Peyer's patch (tissue), 4 donors: ENCODE measurements at regions not wholly inside any gene's neighbourhood (a gene's known extent, or its start where the extent isn't known, plus 50 kb on each side); places are given as distances from the start of the nearest gene placed in this dataset.

ENCODE experiments used
- DNase-seq, 3 donors: peaks; one replicate each; pipeline ENCODE4 v3.0.0-alpha.2; 2017 to 2019
- H3K27ac ChIP-seq, 4 donors: fragments of 200-600 bp; sonication (generic); one replicate each; pipeline ENCODE4 v1.5.1; 2016 to 2019
- H3K27me3 ChIP-seq, 2 donors: fragments of 200-600 bp; sonication (generic); one replicate each; pipeline ENCODE4 v1.5.1; 2019
- H3K36me3 ChIP-seq, 3 donors: fragments of 200-600 bp; sonication (generic); one replicate each; pipeline ENCODE4 v1.5.1; 2016 to 2019
- H3K4me1 ChIP-seq, 4 donors: fragments of 200-600 bp; sonication (generic); one replicate each; pipeline ENCODE4 v1.5.1; 2016 to 2019
- H3K4me3 ChIP-seq, 4 donors: fragments of 200-600 bp; sonication (generic); 1 replicate in 3 of 4; 2 replicates in 1 of 4; pipeline ENCODE4 v1.5.1; 2016 to 2019; ENCODE audit warnings: mild to moderate bottlenecking in 1 of 4
- H3K9me3 ChIP-seq, 4 donors: fragments of 200-600 bp; sonication (generic); one replicate each; pipeline ENCODE4 v1.5.1; 2016 to 2019; ENCODE audit warnings: mild to moderate bottlenecking in 1 of 4
- CTCF ChIP-seq, 6 experiments: fragments of 450-650 bp in 4 of 6; fragments of 200-600 bp in 2 of 6; sonication (generic) in 1 of 6; IDR thresholded peaks; one replicate each; pipeline ENCODE4 v1.5.1; 2017 to 2019; ENCODE audit warnings: antibody characterized with exemption in 6 of 6, mild to moderate bottlenecking in 3 of 6, moderate library complexity in 1 of 6
- POLR2A ChIP-seq, 2 donors: fragments of 450-650 bp; IDR thresholded peaks; one replicate each; pipeline ENCODE4 v1.5.1; 2017; ENCODE audit warnings: antibody characterized with exemption in 2 of 2, mild to moderate bottlenecking in 2 of 2, moderate library complexity in 2 of 2

DNA sequence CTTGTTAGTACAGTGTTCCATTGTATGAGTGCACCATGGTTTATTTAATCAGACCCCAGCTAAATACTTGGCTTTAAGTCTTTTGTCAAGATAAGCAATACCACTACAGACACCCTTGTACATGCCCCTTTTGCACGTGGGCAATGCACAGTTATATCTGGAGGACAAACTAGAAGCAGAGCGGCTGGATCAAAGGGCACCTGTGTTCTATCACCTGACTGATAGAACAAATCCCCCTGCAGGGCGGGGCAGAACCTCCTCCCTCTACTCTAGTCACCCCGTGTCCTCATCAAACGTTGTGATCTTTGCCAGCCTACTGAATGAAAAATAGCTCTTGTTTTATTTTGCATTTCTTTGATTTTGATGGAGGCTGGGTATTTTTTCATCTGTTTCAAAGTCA lies 314.9 kb downstream of the TLE3 start:
- Histone ChIP-seq H3K27ac (no peak overlapping the region), H3K4me3 (no peak overlapping the region), H3K4me1 (no peaks in the 10 kb centered on the region), H3K36me3 (no peaks in the 10 kb centered on the region), H3K9me3 (no peaks in the 10 kb centered on the region), H3K27me3 (no peaks in the 10 kb centered on the region)
- no peak for TF ChIP-seq POLR2A (IDR thresholded peaks at IDR 0.05)
- TF ChIP-seq CTCF (IDR thresholded peaks at IDR 0.05): no peak
- no peak for DNase-seq

GRCh38 chr15:69783211-69783610 lies 314.5 kb downstream of the TLE3 start:
- Histone ChIP-seq H3K27ac (no peak overlapping the region), H3K27me3 (no peaks in the 10 kb centered on the region), H3K36me3 (no peaks in the 10 kb centered on the region), H3K4me3 (no peak overlapping the region), H3K4me1 (no peaks in the 10 kb centered on the region), H3K9me3 (no peaks in the 10 kb centered on the region)
- TF ChIP-seq POLR2A (IDR thresholded peaks at IDR 0.05) (no peak), CTCF (IDR thresholded peaks at IDR 0.05) (no peak)
- DNase-seq: no peak

DNA sequence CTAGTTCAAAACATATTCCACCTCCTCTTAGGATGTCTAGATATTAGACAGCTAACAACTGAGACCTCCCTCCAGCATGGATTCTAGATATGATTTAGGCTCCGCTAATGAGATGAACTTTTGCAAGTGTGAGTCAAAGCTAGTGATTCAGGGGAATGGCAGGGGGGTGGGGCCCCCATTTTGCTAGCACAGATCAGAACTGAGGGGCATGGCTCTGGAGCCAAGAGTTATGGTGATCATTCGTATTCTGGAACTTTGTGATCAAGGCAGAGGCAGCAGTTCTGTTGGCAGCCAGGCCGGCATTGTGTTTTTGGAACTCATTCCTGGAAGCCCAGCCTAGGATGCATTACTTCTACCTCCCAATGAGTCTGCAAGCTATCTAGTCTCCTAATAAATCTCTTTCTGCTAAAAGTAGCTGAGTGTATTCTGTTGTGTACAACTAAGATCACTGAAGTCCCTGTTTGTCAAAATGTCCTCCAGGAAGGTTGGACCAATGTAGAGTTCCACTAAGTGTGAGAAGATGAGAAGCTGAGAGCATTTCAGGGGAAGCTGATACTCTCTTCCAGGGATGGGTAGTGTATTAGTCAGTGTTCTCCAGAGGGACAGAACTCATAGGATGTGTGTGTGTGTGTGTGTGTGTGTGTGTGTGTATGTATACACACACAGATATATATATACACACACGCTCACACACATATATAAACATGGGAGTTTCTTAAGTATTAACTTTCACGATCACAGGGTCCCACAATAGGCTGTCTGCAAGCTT lies 312.7 kb downstream of the TLE3 start:
- no peak for DNase-seq
- Histone ChIP-seq H3K4me3 (no peak overlapping the region), H3K36me3 (no peaks in the 10 kb centered on the region), H3K4me1 (no peaks in the 10 kb centered on the region), H3K27ac (no peak overlapping the region), H3K9me3 (no peaks in the 10 kb centered on the region), H3K27me3 (no peaks in the 10 kb centered on the region)
- TF ChIP-seq CTCF (IDR thresholded peaks at IDR 0.05) (no peak), POLR2A (IDR thresholded peaks at IDR 0.05) (no peak)

- Histone ChIP-seq H3K27me3 (no peaks in the 10 kb centered on the region), H3K9me3 (peaks cover 0 to 3% (median 0%) of the 10 kb centered on the region in 4 donors), H3K36me3 (no peaks in the 10 kb centered on the region), H3K27ac (no peak overlapping the region), H3K4me1 (no peaks in the 10 kb centered on the region), H3K4me3 (no peak overlapping the region)
- no peak for DNase-seq
- TF ChIP-seq CTCF (IDR thresholded peaks at IDR 0.05): no peak
- TF ChIP-seq POLR2A (IDR thresholded peaks at IDR 0.05): no peak
Observed at GRCh38 chr15:69786136-69786701, 311.5 kb downstream of the TLE3 start.

DNA sequence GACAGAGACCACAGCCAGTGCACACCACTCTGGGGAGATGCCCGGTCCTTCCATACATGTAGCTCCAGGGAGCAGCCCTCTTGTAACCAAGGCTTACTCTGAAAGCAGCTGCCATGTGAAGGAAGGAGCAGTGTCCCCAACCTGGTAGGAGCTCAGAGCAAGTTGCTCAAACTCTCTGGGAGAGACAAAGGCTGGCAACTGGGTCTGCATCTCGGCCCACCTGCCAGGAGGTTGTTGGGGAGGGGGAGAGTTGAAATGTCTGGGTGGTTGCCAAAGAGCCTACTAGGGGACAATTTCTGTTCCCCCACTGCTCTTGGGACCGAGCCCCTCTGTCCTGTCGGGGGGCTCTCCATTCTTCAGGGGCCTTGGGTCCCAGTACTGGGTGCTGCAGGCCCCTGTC lies 309.9 kb downstream of the TLE3 start:
- H3K27ac ChIP-seq: no peak overlapping the region
- H3K4me3 ChIP-seq: no peak overlapping the region
- TF ChIP-seq POLR2A (IDR thresholded peaks at IDR 0.05) (no peak), CTCF (IDR thresholded peaks at IDR 0.05) (no peak)
- no peaks in the 10 kb centered on the region for H3K4me1 ChIP-seq
- peaks cover 0 to 6% (median 0%) of the 10 kb centered on the region in 4 donors for H3K9me3 ChIP-seq
- H3K36me3 ChIP-seq: no peaks in the 10 kb centered on the region
- H3K27me3 ChIP-seq: no peaks in the 10 kb centered on the region
- no peak for DNase-seq
